Keratinocyte (primary cell): ENCODE measurements at regions not wholly inside any gene's neighbourhood (a gene's known extent, or its start where the extent isn't known, plus 50 kb on each side); places are given as distances from the start of the nearest gene placed in this dataset.

Experiments
- DNase-seq: peaks from one replicate; pipeline ENCODE4 v3.0.0-alpha.2; 2011; ENCODE audit warnings: low read depth, missing footprints, low spot score
- FAIRE-seq: peaks from 2 replicates; lab custom pipeline; 2011; peaks lifted over from hg19 to GRCh38; lab: Jason Lieb, UNC
- H2AFZ ChIP-seq: 2 replicates; pipeline ENCODE4 v1.6.0; 2012; ENCODE audit warnings: low read length, control low read depth, inconsistent platforms; ENCODE audit not compliant: control insufficient read depth
- H3K27ac ChIP-seq: 2 replicates; pipeline ENCODE4 v1.5.1; 2011; ENCODE audit warnings: low read length; ENCODE audit not compliant: control insufficient read depth, insufficient read depth
- H3K27me3 ChIP-seq: 3 replicates; pipeline ENCODE4 v1.6.0; 2011; ENCODE audit warnings: low read length; ENCODE audit not compliant: control insufficient read depth, insufficient read depth; ENCODE audit errors: extremely low read depth
- H3K36me3 ChIP-seq, 2 experiments: 2 replicates in 1 of 2; 3 replicates in 1 of 2; pipeline ENCODE4 v1.5.1; 2011; ENCODE audit warnings: low read length in 2 of 2, mild to moderate bottlenecking in 1 of 2; ENCODE audit not compliant: control insufficient read depth in 2 of 2, insufficient read depth in 2 of 2; ENCODE audit errors: extremely low read depth in 1 of 2
- H3K4me1 ChIP-seq: 3 replicates; pipeline ENCODE4 v1.5.1; 2011; ENCODE audit warnings: low read length; ENCODE audit not compliant: control insufficient read depth, insufficient read depth; ENCODE audit errors: extremely low read depth
- H3K4me2 ChIP-seq: 3 replicates; pipeline ENCODE4 v1.6.0; 2011; ENCODE audit warnings: low read depth, low read length; ENCODE audit not compliant: control insufficient read depth, insufficient read depth; ENCODE audit errors: extremely low read depth
- H3K4me3 ChIP-seq, 3 experiments: fragments of 200-600 bp in 1 of 3; sonication (generic) in 1 of 3; 2 replicates in 2 of 3; 3 replicates in 1 of 3; pipeline ENCODE4 v1.5.1; 2011 to 2016; ENCODE audit warnings: low read length in 3 of 3, mild to moderate bottlenecking in 3 of 3, control low read depth in 2 of 3, inconsistent platforms in 1 of 3, low read depth in 1 of 3, mixed read lengths in 1 of 3, mixed run types in 1 of 3, moderate library complexity in 1 of 3; ENCODE audit not compliant: control insufficient read depth in 2 of 3, insufficient read depth in 2 of 3; ENCODE audit errors: extremely low read depth in 1 of 3
- H3K79me2 ChIP-seq: 2 replicates; pipeline ENCODE4 v1.6.0; 2012; ENCODE audit warnings: low read length; ENCODE audit not compliant: control insufficient read depth, insufficient read depth
- H3K9ac ChIP-seq: 3 replicates; pipeline ENCODE4 v1.6.0; 2011; ENCODE audit warnings: low read length; ENCODE audit not compliant: control insufficient read depth, insufficient read depth; ENCODE audit errors: extremely low read depth
- H3K9me1 ChIP-seq: 3 replicates; pipeline ENCODE4 v1.6.0; 2011; ENCODE audit warnings: low read length; ENCODE audit not compliant: control insufficient read depth, insufficient read depth; ENCODE audit errors: extremely low read depth
- H3K9me3 ChIP-seq: 2 replicates; pipeline ENCODE4 v1.5.1; 2012; ENCODE audit warnings: low read depth, low read length; ENCODE audit not compliant: control insufficient read depth
- H4K20me1 ChIP-seq: 3 replicates; pipeline ENCODE4 v1.6.0; 2011; ENCODE audit warnings: low read length; ENCODE audit not compliant: control insufficient read depth, insufficient read depth; ENCODE audit errors: extremely low read depth
- CTCF ChIP-seq, 3 experiments: IDR thresholded peaks in 1 of 3; conservative IDR thresholded peaks in 1 of 3; optimal IDR thresholded peaks in 1 of 3; 2 replicates in 2 of 3; 3 replicates in 1 of 3; pipeline versions ENCODE3 to v1.5.1; 2011; ENCODE audit warnings: low read length in 3 of 3, mild to moderate bottlenecking in 3 of 3, moderate library complexity in 2 of 3, control low read depth in 1 of 3, inconsistent platforms in 1 of 3; ENCODE audit not compliant: insufficient read depth in 2 of 3; ENCODE audit errors: extremely low read depth in 1 of 3
- EZH2 ChIP-seq: IDR thresholded peaks from one replicate; pipeline ENCODE4 v1.6.1; 2012; ENCODE audit warnings: inconsistent platforms, mild to moderate bottlenecking, low read length, moderate library complexity
- dilution Hi-C: fragments of 300-500 bp; cut with MboI; formaldehyde crosslinking; loops from one replicate; pipeline ENCODE4 v1.7.0; 2020; ENCODE audit warnings: low sequenced_read_pairs; ENCODE audit not compliant: extremely low pct_ligation_motif_present

GRCh38 chr7:15005672-15006071, 103.1 kb upstream of the DGKB start:
- no peak overlapping the region for H3K9ac ChIP-seq
- FAIRE-seq (no peak), DNase-seq (no peak)
- no peak overlapping the region for H3K4me3 ChIP-seq
- no peaks in the 10 kb centered on the region for H3K9me1 ChIP-seq
- no peak overlapping the region for H2AFZ ChIP-seq
- no peaks in the 10 kb centered on the region for H4K20me1 ChIP-seq
- no peak overlapping the region for H3K27ac ChIP-seq
- TF ChIP-seq CTCF (optimal IDR thresholded peaks at IDR 0.05 in 1 of 3, IDR thresholded peaks at IDR 0.05 in 1 of 3, conservative IDR thresholded peaks at IDR 0.05 in 1 of 3; ENCODE audit: extremely low read depth in 1 of 3, insufficient read depth in 2 of 3, low read length in 3 of 3), result no peak
- TF ChIP-seq EZH2, result no peak
- H3K79me2 ChIP-seq, result no peaks in the 10 kb centered on the region
- H3K4me2 ChIP-seq, result no peak overlapping the region
- dilution Hi-C loops, result no loop called here
- no peaks in the 10 kb centered on the region for H3K36me3 ChIP-seq
- H3K4me1 ChIP-seq, result no peaks in the 10 kb centered on the region
- no peaks in the 10 kb centered on the region for H3K9me3 ChIP-seq
- H3K27me3 ChIP-seq, result no peaks in the 10 kb centered on the region

GRCh38 chr7:15000157-15000556, 97.6 kb upstream of the DGKB start:
- no peaks in the 10 kb centered on the region for H3K79me2 ChIP-seq
- H3K9me1 ChIP-seq, result no peaks in the 10 kb centered on the region
- H3K9me3 ChIP-seq, result no peaks in the 10 kb centered on the region
- DNase-seq (no peak), FAIRE-seq (no peak)
- no peaks in the 10 kb centered on the region for H3K4me1 ChIP-seq
- H3K4me2 ChIP-seq, result no peak overlapping the region
- H3K27ac ChIP-seq, result no peak overlapping the region
- TF ChIP-seq EZH2 (no peak), CTCF (optimal IDR thresholded peaks at IDR 0.05 in 1 of 3, IDR thresholded peaks at IDR 0.05 in 1 of 3, conservative IDR thresholded peaks at IDR 0.05 in 1 of 3; ENCODE audit: extremely low read depth in 1 of 3, insufficient read depth in 2 of 3, low read length in 3 of 3) (no peak)
- H3K9ac ChIP-seq, result no peak overlapping the region
- no peaks in the 10 kb centered on the region for H3K27me3 ChIP-seq
- no peak overlapping the region for H2AFZ ChIP-seq
- H3K36me3 ChIP-seq, result no peaks in the 10 kb centered on the region
- dilution Hi-C loops, result no loop called here
- no peaks in the 10 kb centered on the region for H4K20me1 ChIP-seq
- no peak overlapping the region for H3K4me3 ChIP-seq
